Stimulated activated CD8-positive, alpha-beta memory T cell treated with anti-CD3 and anti-CD28 coated beads, Interleukin-7, amount 100 ng/mL, for 1 hour (primary cell): ENCODE measurements at regions not wholly inside any gene's neighbourhood (a gene's known extent, or its start where the extent isn't known, plus 50 kb on each side); places are given as distances from the start of the nearest gene placed in this dataset.

Experiments
- DNase-seq, 2 donors: peaks; one replicate each; pipeline ENCODE4 v3.0.0-alpha.2; 2020; ENCODE audit warnings: low read depth in 2 of 2

DNA sequence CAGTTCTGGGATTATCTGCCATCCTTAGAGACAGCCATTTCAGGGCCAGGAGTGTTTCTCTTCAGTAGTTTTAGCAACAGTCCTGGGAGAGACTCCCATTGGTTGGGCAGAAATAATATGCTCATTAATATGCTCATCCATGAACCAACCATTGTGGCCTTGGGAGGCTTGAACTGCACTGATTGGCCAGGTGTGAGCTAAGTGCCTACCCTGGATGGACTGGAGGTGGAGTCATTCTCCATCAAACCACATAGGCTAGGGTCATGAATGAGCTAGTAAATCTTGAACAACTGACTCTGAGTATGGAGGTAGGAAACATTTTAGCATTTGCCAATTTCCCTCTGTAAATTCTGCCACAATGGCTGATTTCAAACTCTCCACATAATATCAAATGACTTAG lies 70.2 kb upstream of the ZFP64 start:
- DNase-seq, result no peak

DNA sequence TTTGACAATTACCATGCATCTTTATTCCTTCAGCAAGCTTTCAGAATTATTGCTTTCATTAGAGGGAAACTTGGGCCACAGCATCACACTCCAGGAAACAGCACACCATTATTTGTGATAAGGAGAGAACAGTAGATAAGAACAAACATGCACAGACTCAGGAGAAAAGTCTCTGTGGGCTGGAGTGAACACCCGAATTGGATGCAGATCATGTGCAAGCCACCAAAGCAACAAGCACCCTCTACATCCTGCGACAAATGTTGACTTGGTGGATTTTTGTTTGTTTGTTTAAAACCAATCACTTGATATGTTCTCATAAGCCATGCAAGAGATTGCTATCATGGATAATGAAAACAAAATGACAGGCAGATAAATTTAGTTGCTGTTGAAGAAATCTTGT lies 67.7 kb upstream of the ZFP64 start:
- no peak for DNase-seq

DNA sequence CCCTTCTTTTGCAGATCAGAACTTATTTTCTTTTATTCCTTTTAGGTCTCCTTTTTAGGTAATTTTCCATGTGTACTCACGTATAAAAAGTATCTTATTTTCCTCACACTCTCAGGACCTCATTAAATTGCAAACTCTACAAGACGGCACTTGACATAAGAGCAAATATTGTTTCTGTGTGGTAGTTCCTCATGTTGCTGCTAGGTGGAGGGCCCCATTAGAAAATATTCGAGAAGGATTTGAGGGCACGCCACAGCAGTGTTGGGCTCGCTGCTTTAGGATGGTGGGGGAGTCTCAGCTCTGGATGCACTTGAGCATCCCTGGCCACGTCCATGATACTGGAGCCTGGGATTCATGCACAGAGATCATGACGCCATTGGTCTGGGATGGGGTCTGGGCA lies 64.9 kb upstream of the ZFP64 start:
- DNase-seq, result no peak

DNA sequence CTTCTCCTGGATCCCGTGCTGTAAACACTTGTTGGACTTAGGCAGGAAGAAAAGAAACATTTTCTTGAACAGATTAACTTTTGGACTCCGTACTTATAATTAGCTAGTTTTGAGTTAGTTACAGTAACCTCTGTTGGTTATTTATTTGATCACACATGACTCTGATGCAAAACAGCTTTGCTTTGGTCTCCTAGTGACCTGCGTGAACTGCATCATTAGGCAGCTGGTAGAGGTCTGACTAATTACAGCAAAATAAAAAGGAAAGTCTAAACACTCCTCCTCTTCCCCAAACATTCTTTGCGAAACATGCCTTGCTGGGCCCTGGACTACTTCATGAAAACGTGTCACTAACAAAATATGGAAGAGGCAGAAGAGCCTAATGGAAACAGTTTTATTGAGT lies 61.1 kb upstream of the ZFP64 start:
- no peak for DNase-seq

DNA sequence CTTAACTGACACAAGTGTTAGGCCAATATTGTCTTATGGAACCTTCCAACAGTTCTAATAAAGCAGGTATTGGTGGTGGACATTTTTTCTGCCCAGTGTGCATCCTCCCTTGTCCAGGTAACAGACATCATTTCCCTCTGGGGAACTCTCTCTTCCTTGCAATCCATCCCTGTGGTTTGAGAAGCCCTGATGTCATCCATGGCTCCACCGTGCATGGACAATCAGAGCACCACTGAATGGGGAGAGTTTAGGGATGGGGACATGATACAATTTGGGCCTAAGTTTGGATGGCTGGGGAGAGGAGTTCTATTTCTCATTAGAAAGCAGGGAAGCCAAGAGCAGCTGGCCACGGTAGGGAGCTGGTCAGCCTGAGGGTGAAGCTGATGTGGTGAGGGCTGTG lies 60.2 kb upstream of the ZFP64 start:
- no peak for DNase-seq

DNA sequence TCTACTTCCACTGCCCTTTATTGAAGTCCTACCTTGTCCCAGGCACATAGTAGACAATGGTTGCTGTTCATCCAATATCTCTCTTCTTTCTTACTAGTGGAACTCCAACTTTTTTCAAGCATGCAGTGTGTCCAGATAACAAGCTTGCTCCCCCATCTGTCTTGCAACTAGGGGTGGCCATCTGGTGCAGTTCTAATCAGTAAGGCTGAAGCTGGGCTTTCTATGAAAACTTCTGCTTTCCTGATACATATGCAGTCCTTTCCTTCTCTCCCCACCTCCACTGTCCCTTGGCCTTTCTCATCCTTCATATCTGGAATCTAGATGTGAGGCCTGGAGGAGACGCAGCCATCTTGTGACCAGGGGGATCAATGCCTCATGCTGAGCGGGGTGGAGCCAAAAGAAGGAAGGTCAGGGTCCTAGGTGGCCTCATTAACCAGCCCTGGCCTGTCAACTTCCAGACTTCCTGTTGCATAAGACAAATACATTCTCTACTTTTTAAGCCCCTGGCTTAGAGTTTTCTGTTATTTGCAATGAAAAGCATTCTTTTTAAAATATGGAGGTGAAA lies 59.6 kb upstream of the ZFP64 start:
- DNase-seq, result no peak

DNA sequence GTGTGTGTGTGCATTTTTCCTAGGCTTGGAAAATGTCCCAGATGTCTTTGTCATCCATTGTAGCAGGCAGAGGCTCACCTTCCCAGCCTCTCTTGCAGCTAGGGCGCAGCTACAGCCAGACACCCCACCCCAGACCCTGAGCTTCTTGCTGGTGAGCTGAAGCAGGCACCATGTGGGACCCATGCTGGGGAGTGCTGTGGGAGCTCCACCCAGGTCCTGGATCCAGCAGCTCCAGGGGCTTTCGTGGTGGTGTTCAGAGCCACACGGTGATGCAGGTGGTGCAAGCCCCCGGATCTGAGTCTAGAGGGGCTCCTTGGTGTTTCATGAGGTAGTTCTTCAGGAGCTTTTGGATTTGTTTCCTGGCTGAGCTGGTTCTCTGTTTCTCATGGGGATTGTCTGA lies 56.0 kb upstream of the ZFP64 start:
- no peak for DNase-seq

DNA sequence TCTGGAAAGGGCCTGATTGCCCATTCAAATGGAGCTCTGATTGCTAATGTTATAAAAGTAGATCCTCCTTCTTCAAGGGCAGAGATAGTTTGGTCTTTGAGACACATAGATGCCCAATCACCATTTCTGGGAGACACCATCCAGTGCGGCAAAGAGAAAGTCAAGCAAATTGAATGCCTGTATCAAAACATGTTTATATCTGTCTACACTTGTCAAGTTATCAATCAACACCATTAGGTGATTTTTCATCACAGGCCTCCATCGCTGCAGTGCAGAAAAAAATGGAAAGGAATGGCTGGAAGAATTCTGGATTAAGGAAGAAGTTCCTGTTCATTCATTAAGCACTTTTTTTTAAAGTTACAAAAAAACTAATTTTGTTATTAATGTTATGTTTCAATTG lies 54.8 kb upstream of the ZFP64 start:
- no peak for DNase-seq

DNA sequence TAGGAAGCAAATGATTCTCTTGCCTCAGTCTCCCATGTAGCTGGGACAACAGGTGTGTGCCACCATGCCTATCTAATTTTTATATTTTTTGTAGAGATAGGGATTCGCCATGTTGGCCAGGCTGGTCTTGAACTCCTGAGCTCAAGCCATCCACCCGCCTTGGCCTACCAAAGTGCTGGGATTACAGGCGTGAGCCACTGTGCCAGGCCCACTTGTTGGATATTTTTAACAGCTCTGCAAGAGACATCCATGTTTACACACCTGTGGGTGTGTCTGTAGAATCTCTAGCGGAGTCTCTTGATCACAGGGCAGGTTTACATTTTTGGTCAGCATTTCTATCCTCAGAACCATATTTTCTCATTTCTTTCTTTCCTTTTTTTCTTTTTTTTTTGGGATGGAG lies 53.1 kb upstream of the ZFP64 start:
- no peak for DNase-seq

DNA sequence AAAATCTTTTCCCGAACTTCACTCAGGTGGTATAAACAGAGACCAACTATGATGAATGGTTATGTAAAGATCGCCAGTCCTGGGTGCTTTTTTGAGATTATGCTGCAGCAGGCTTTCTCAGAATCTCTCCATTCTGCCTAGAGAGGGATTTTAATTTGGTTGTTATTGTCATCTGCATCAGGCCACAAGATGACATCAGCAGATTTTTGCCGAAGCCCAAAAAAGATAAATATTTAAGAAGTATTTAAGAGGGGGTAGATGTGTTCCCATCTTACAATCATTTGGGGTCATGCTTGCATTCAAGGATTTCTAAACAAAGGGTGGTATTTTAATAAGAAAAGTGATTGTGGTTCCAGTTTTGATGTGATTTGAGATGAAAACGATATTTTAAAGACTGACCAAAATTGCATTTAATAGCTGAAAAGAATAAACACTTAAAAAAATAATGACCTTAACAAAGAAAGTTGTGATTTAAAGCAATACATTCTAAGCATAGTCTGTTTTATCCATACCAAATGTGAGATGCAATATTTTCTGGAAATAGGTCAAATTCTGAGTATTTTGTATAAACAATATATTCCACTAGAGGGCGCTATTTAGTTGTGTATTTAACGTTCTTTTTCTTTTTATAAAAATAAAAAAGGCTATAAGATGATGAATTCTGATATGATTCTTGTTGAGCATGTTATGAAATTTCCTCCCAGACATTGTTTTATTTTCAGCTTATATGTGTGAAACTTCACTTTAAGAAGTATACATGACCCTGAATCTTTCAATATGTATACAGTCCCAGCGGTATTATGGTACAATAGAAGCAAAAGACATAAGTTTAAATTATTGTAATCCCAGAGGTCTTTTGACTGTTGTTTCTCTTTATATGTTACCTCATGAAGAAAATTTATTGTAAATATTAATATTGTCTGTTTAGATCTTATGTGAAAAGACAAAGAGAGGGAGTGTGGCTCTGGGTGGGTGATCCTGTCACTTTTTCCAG lies 51.0 kb upstream of the ZFP64 start:
- DNase-seq, result no peak
